ENCODE measurements at regions not wholly inside any gene's neighbourhood (a gene's known extent, or its start where the extent isn't known, plus 50 kb on each side); places are given as distances from the start of the nearest gene placed in this dataset.

DNA sequence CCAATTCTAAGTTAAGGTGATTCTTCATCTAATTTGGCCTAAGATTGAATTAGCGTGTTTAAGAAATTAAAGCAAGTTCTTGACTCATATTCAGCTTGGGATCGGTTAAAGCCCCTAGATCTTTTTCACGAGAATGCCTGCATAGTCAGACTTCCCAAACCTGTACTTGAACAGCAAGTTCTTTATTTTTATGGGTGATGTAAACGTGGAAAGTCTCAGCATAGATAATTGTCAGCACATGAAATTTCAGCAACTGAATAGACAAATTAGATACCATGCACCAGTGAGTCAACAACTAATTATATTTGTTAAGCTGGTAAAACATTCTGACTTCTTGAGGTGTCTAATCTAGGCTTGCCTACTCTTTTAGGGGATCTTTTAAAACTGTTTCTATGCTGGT, 183.1 kb upstream of the TNFAIP3 start:
- TF ChIP-seq, protein P1, sequence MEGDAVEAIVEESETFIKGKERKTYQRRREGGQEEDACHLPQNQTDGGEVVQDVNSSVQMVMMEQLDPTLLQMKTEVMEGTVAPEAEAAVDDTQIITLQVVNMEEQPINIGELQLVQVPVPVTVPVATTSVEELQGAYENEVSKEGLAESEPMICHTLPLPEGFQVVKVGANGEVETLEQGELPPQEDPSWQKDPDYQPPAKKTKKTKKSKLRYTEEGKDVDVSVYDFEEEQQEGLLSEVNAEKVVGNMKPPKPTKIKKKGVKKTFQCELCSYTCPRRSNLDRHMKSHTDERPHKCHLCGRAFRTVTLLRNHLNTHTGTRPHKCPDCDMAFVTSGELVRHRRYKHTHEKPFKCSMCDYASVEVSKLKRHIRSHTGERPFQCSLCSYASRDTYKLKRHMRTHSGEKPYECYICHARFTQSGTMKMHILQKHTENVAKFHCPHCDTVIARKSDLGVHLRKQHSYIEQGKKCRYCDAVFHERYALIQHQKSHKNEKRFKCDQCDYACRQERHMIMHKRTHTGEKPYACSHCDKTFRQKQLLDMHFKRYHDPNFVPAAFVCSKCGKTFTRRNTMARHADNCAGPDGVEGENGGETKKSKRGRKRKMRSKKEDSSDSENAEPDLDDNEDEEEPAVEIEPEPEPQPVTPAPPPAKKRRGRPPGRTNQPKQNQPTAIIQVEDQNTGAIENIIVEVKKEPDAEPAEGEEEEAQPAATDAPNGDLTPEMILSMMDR (IDR thresholded peaks at IDR 0.05), result no peak
- TF ChIP-seq EZH2 (IDR thresholded peaks at IDR 0.05; ENCODE audit: borderline replicate concordance, insufficient read depth, low read depth, low read length, poor library complexity, severe bottlenecking), result no peak
